Fibroblast of the conjunctiva (primary cell): ENCODE measurements at regions not wholly inside any gene's neighbourhood (a gene's known extent, or its start where the extent isn't known, plus 50 kb on each side); places are given as distances from the start of the nearest gene placed in this dataset.
A peak's percentile ranks its signal among the peaks of the same experiment; 100 is the strongest.
"Not testable (repeated sequence)": the region's sequence is repeated elsewhere in the genome, so short reads cannot be mapped to it uniquely, and the experiment has no call there.

Source experiments
- DNase-seq: peaks from one replicate; pipeline ENCODE4 v3.0.0-alpha.2; 2010; ENCODE audit warnings: low read depth

DNA sequence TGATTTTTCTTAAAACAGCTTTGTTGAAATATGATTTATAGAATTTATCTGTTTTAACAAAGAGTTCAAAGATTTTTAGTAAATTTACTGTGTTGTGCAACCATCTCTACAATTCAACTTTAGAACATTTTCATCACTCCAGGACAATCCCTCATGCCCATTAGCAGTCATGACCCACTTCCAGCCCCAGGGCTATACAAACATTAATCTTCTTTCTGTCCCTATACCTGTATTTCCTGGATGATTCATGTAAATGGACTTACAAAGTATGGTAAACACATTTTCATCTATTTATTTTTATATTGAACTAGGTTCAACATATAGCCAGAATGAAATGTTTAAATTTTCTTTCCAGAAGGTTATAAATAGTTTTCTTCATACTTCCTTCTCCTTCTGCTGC, 127.8 kb upstream of the CCDC180 start:
- DNase-seq: no peak

DNA sequence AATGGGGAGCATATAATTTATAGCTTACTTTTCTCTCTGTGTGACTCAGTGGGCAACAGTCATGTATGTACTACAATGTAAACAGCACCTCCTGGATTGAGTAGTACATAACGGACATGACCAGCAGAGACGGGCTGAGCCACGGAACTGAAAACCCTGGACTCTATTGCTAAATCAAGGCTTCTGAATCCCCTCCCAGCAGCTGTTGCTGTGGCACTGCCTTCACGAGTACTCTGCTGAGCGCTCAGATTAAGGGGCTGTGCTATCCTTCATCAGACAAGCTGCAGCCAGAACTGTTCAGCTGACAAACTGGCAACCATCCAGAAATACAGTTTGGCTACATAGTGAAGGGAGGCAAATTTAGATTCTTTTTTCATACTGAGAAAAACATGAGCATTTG, 131.3 kb upstream of the CCDC180 start:
- no peak for DNase-seq

DNA sequence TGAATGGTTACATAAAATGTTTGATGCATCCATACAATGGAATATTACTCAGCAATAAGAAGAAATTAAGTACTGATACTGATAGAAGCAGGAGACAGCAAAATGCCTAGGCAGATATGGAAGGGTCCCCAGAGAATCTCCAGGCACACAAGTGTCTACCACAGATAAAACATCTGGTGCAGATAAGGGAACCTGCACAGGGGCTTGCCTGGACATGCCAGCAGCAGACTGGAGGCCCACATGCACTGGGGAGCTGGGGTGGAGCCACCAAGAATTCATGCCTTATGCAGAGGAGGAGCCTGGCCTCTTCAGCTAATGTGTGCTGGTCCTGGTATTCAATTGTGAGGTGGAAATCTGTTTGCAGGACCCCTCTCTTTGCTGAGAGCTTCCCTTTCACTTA, 129.2 kb upstream of the CTSV start:
- DNase-seq: not testable (repeated sequence)

DNA sequence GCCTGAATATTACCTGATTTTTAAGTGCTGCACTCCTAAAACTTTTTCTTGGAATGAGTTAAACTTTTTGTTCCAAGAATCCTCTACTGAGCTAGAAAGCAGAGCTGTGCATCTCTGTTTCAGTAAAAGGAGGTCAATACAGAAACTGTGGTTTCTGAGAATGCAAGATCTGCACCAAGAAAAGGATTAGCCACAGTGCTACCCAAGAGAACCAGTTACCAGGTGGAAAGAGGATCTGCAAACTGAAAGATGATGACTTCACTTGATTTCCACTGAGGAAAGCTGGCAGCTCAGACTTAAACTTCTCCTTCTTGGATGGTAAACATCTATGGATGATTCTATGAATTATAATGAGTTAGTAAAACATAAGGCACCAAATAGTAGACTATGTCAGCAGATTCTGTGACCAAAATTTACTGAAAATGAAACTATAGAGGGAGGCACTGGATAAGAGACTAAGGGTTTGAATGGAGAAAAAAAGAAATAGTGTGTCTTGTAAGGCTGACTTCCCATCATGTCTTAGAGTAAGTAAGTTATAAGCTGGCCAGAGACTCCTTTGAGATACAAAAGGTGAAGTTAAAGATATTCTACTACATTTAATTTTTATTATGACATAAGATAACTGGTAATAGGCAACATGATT, 127.7 kb upstream of the CTSV start:
- DNase-seq: not testable (repeated sequence)

DNA sequence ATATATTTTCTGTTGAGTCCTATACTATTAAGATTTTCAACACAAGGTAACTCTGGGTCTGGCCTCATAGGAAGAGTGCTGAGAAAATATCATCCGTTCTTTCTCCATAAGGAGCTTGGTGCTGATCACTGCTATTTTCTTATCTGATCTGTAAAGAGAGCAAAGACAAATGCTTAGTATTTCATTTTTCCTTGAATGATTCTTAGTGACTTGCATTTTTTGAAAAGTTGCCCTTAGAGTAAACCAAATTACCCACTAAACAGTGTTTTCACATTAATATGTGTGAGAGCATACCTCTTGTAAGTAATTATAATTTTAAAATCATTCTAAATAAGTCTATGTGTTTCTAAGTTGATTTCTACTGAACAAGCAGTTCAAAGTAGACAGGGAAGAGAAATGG, 121.3 kb upstream of the CTSV start:
- no peak for DNase-seq

DNA sequence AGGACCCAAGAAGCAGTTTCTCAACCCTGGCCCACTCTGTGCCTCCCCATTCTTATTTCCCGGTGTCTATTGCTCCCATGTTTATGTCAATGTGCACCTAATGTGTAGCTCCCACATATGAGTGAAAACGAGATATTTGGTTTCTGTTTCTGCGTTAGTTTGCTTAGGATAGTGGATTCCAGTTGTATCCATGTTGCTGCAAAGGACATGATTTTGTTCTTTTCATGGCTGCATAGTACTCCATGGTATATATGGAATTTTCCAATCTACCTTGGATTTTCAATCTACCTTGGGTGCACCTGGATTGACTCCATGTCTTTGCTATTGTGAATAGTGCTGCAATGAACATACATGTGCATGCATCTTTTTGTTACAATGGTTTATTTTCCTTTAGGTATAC, 119.8 kb upstream of the CTSV start:
- DNase-seq: not testable (repeated sequence)

DNA sequence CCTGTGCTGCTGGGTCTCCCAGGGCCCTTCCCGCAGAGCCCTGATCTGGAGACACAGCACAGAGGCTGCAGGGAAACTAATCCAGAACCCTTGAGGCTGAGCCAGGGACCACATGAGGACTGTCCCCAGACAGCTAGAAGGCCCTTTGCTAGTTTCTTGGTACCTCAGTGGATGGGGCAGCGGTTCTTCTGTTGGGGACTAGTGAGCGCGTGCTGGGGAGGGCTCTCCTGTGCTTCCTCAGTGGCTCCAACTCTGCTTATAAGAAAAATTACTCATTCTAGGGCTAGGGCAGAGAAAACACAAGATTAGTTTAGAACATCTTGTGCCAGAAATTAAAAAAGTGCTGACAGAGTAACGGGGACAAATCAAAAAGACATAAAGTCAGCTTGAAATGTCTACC, 116.5 kb upstream of the CTSV start:
- not testable (repeated sequence) for DNase-seq

DNA sequence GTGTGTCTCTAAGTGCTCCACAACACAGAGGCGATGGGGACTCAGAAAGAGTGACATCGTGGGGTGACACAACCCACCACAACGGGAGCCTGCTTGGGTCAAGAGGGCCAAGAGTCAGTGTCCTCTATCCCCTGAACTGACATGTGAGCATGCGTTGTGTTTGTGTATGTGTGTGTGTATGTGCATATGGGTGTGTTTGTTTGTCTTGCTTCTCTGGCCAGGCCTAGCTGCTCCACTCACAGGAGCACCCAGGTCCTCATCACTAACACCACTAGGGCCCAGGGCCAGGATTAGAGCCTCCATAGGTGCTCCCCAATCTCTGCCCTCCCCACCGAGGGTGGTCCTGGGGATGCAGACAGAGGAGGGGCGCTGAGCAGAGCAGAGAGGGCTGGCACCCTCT, 115.0 kb upstream of the CTSV start:
- no peak for DNase-seq

DNA sequence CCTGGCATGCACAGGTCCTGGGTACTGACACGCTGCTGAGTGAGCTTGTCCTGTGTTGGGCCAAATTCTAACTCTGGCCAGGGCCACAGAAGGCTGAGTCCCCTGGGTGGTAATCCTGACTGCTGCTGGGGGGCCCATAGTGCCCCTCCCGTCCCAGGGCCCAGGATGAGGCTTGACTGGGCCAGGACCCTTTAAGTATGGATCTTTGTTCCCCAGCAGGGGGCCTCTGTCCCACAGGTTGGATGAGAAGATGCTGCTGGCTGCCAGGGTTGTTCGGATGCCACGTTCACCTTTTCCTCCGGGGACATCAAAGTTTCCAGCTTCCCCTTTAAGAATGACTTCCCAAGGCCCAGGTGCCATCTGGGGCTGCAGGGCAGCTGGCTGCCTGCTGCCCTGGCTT, 114.2 kb upstream of the CTSV start:
- not testable (repeated sequence) for DNase-seq

DNA sequence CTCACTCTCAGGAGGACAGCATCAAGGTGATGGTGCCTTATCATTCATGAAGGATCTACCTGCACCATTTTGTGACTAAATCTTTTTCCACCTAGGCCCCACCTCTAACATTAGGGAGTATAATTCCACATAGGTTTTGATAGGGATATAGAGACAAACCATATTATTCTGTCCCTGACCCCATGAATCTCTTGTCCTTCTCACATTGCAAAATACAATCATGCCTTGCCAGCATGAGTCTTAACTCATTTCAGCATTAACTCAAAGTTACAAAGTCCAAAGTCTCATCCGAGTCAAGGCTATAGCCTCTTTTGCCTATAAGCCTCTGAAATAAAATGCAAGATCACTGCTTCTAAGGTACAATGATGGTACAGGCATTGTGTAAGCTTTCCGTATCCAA, 111.5 kb upstream of the CTSV start:
- DNase-seq: not testable (repeated sequence)

DNA sequence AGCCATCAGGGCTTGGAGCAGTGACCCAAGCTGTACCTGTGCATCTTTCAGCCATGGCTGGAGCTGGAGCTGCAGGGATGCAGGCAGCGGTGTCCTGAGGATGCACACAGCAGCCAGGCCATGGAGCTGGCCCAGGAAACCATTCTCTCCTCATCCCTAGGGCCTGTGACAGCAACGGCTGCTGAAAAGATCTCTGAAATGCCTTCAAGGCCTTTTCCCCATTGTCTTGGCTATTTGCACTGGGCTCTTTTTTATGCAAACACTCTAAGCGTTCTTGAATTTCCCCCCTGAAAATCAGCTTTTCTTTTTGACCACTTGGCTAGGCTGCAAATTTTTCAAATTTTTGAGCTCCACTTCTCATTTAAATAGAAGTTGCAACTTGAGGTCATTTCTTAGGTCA, 109.5 kb upstream of the CTSV start:
- not testable (repeated sequence) for DNase-seq

DNA sequence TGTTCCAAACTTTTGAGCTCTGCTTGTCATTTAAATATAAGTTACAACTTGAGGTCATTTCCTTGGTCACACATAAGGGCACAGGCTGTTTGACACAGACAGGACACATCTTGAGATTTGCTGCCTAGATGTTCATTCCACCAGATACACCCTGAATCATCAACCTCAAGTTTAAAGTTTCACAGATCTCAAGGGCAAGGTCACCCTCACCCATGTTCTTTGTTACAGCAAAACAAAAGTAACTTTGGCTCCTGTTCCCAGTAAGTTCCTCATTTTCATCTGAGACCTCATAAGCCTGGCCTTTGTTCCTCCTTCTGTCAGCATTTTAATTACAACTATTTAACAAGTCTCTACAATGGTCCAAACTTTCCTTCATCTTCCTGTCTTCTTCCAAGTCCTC, 106.7 kb upstream of the CTSV start:
- DNase-seq: not testable (repeated sequence)

DNA sequence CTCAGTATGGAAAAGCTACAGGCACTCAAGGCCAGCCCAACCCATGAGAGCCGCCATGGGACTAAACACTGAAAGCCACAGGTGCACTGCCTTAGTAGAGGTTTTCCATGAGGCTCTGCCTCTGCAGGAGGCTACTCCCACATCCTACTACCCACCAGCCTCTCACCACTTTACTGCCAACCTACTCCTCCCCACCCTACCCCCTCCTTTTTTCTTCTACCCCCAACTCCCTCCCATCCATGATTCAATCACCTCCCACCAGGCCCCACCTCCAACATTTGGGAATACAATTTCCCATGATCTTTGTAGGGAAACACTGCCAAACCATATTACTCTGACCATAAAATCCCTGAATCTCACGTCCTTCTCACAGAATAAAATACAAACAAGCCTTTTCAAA, 101.6 kb upstream of the CTSV start:
- no peak for DNase-seq

DNA sequence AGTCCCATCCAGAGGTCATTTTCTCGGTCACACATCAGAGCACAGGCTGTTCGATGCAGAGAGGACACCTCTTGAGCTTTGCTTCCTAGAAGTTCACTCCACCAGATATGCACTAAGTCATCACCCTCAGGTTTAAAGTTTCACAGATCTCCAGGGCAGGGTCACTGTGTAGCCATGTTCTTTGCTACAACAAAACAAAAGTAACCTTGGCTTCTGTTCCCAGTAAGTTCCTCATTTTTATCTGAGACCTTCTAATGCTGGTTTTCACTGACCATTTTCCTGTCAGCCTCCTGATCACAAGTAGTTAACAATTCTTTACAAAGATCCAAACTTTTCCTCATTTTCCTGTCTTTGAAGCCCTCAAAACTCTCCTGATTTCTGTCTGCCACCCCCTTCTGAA, 97.5 kb upstream of the CTSV start:
- DNase-seq: no peak

DNA sequence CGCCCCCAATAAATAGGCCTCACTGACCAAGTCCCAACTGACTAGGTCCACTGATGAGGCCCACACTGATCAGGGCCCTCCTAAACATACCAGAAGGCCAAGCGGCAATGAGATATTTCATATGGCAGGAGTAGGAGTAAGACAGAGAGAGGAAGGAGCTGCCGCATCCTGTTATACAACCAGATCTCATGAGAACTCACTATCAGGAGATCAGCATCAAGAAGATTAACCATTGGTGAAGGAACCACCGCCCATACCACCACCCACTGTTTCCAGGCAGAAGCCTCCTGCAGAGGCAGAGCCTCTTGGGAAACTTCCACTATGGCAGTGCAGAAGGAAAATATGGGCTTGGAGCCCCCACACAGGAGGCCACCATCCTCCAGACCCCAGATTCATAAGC, 95.0 kb upstream of the CTSV start:
- not testable (repeated sequence) for DNase-seq

DNA sequence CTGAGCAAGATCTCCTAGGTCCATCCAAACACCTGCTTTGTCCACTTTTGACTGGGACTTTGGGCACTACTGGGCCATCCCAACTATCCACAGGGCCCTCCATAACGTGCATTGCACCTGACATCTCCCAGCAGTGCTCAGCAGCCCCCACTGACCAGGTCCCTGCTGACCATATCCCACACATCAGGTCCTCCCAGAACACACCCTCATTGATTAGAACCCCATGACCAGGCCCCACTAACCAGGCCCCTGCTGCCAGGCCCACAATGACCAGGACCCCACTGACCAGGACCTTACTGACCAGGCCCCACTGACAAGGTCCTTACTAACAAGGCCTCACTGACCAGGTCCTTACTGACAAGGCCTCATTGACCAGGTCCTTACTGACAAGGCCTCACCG, 93.9 kb upstream of the CTSV start:
- DNase-seq: no peak

DNA sequence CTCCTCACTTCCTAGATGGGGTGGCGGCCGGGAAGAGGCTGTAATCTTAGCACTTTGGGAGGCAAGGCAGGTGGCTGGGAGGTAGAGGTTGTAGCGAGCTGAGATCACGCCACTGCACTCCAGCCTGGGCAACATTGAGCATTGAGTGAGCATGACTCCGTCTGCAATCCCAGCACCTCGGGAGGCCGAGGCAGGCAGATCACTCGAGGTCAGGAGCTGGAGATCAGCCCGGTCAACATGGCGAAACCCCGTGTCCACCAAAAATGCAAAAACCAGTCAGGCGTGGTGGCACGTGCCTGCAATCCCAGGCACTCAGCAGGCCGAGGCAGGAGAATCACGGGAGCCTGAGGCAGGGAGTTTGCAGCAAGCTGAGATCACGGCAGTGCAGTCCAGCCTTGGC, 91.9 kb upstream of the CTSV start:
- DNase-seq: not testable (repeated sequence)

DNA sequence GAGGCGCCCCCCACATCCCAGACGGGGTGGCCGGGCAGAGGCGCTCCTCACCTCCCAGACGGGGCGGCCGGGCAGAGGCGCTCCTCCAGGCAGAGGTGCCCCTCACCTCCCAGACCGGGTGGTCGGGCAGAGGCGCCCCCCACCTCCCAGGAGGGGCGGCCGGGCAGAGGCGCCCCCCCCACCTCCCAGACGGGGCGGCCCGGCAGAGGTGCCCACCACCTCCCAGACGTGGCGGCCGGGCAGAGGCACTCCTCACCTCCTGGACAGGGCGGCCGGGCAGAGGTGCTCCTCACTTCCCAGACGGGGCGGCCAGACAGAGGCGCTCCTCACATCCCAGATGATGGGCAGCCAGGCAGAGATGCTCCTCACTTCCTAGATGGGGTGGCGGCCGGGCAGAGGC, 91.4 kb upstream of the CTSV start:
- not testable (repeated sequence) for DNase-seq

DNA sequence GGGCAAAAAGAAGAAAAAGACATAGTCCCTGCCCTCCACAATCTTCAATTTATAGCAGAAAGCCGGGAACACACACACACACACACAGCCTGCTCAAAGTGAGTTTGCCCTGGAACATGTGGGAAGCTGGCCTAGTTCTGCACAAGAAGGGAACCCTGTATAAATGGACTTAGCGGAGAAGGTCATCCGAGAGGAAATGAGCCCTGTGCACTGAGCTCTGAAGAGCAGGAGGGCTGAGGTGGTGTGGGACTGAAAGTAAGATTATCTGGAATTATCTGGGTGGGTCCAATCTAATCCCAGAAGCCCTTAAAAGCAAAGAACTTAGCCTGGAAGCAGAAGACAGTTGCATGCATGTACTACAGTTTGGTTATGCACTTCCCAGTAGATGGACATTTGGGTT, 90.0 kb upstream of the CTSV start:
- DNase-seq: no peak

DNA sequence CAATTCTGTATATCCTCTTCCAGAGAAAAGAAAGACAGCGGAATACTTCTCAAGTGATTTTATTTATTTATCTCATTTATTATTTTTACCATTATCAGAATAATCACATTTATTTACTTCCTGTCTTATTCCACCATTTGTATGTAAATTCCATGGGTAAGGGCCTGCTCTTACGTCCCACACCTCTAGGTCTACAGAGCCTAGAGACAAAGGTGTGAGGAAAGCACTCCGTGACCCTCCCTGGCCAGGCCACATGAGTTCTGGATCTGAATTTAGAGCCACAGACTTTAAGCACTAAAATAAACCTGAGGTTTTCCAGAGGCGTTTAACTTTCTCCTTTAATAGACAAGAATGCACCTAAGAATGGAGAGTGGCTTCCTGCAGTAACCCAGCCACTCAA, 85.3 kb upstream of the CTSV start:
- no peak for DNase-seq

DNA sequence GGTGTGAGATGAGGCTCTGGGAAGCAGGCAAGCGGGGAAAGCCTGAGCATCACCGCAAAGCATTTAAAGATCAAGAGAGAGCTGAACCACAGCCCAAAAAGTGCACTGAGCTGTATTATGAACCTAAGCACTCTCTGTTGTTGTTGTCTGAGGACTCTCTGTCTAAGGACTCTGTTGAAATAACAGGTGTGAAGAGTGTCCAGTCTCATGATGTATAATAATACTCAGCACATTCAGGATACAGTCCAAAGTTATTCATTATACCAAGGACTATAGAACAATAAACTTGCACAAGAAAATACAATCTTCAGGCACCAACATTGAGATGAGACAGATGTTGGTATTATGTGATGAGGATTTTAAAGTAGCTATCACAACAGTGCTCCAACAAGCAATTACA, 71.8 kb upstream of the CTSV start:
- DNase-seq: no peak

DNA sequence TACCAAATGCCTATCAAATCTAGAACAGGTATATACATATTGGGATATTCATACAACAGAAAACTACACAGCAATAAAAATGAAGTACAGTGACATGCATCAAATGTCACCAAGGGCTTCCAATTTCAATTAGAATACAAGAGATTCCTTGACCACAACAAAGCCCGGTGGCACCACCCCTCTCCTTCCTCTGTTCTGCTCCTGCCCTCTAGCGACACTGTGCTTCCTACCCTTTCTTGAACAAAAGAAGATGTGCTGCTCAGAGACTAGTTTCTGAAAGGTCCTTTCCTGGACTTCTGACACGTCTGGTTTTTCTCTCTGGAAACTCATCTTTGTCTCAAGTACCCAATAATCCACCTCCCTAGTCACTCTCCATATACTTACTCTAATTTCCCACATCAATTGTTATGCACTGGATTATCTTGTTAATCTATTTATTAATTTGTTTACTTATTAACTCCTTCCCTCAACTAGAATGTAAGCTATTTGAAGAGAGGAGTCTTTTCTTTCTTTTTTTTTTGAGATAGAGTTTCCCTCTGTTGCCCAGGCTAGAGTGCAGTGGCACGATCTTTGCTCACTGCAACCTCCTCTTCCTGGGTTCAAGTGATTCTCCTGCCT, 70.4 kb upstream of the CTSV start:
- peak; percentile 0 for DNase-seq

DNA sequence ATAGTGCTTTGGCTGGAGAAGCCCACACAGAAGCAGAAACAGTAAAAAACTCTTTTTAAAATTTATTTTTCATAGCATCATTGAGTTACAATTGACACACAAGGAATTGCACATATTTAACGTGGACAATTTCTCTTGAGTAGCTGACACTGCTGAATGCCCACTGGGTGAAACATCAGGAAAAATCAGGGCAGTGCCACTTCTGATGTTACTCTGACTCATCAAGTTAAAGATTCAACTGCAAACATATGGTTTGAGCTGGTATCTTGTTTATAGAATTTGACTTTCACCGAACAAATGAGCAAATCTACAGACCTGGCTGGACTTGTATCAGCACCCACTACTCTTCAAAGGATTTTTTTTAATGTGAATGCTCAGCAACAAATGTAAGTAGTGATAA, 66.3 kb upstream of the CTSV start:
- not testable (repeated sequence) for DNase-seq
